ENCODE measurements at regions not wholly inside any gene's neighbourhood (a gene's known extent, or its start where the extent isn't known, plus 50 kb on each side); places are given as distances from the start of the nearest gene placed in this dataset.

- no peak for TF ChIP-seq POLR2AphosphoS5 (IDR thresholded peaks at IDR 0.05)
- Histone ChIP-seq H3K36me3 (no peaks in the 10 kb centered on the region), H3K4me3 (no peak overlapping the region), H3K4me1 (no peaks in the 10 kb centered on the region), H3K9me3 (no peaks in the 10 kb centered on the region), H3K27ac (no peak overlapping the region), H3K27me3 (no peaks in the 10 kb centered on the region)
- WGBS = 51% methylated on average over 3 of the region's 3 CpGs
- DNase-seq (ENCODE audit: low spot score in 2 of 2) = no peak
These were observed 589.9 kb upstream of the LRRTM1 start for GRCh38 chr2:80894486-80894885.

GRCh38 chr2:80893711-80894110 is 589.2 kb upstream of the LRRTM1 start:
- H3K27me3 ChIP-seq = no peaks in the 10 kb centered on the region
- H3K36me3 ChIP-seq = no peaks in the 10 kb centered on the region
- no peak for DNase-seq (ENCODE audit: low spot score in 2 of 2)
- no peak overlapping the region for H3K27ac ChIP-seq
- no peaks in the 10 kb centered on the region for H3K9me3 ChIP-seq
- H3K4me3 ChIP-seq = no peak overlapping the region
- WGBS = 57% methylated on average over 2 of the region's 2 CpGs
- H3K4me1 ChIP-seq = no peaks in the 10 kb centered on the region
- TF ChIP-seq POLR2A (IDR thresholded peaks at IDR 0.05) (no peak), POLR2AphosphoS5 (IDR thresholded peaks at IDR 0.05) (no peak), CTCF (IDR thresholded peaks at IDR 0.05) (no peak), EP300 (IDR thresholded peaks at IDR 0.05) (no peak)

GRCh38 chr2:80889009-80889408 is 584.5 kb upstream of the LRRTM1 start:
- Histone ChIP-seq H3K4me3 (no peak overlapping the region), H3K27me3 (no peaks in the 10 kb centered on the region), H3K4me1 (no peaks in the 10 kb centered on the region), H3K27ac (no peak overlapping the region), H3K9me3 (peaks cover 3% of the 10 kb centered on the region), H3K36me3 (no peaks in the 10 kb centered on the region)
- 18% methylated on average over 2 of the region's 2 CpGs for WGBS
- DNase-seq (ENCODE audit: low spot score in 2 of 2) = no peak
- no peak for TF ChIP-seq EP300 (IDR thresholded peaks at IDR 0.05)
- no peak for TF ChIP-seq POLR2A (IDR thresholded peaks at IDR 0.05)
- TF ChIP-seq CTCF (IDR thresholded peaks at IDR 0.05) = no peak
- no peak for TF ChIP-seq POLR2AphosphoS5 (IDR thresholded peaks at IDR 0.05)

GRCh38 chr2:80887841-80888378 is 583.4 kb upstream of the LRRTM1 start:
- Histone ChIP-seq H3K4me1 (no peaks in the 10 kb centered on the region), H3K27ac (no peak overlapping the region), H3K36me3 (no peaks in the 10 kb centered on the region), H3K27me3 (no peaks in the 10 kb centered on the region), H3K4me3 (no peak overlapping the region), H3K9me3 (peaks cover 3% of the 10 kb centered on the region)
- no peak for TF ChIP-seq POLR2AphosphoS5 (IDR thresholded peaks at IDR 0.05)
- no peak for TF ChIP-seq CTCF (IDR thresholded peaks at IDR 0.05)
- no peak for TF ChIP-seq EP300 (IDR thresholded peaks at IDR 0.05)
- TF ChIP-seq POLR2A (IDR thresholded peaks at IDR 0.05) = no peak
- 50% methylated on average over 2 of the region's 2 CpGs for WGBS
- DNase-seq (ENCODE audit: low spot score in 2 of 2) = no peak

- Histone ChIP-seq H3K9me3 (peaks cover 3% of the 10 kb centered on the region), H3K27me3 (no peaks in the 10 kb centered on the region), H3K36me3 (no peaks in the 10 kb centered on the region), H3K4me3 (no peak overlapping the region), H3K4me1 (no peaks in the 10 kb centered on the region), H3K27ac (no peak overlapping the region)
- TF ChIP-seq EP300 (IDR thresholded peaks at IDR 0.05) = no peak
- no peak for TF ChIP-seq POLR2A (IDR thresholded peaks at IDR 0.05)
- TF ChIP-seq POLR2AphosphoS5 (IDR thresholded peaks at IDR 0.05) = no peak
- no peak for TF ChIP-seq CTCF (IDR thresholded peaks at IDR 0.05)
- WGBS = 57% methylated on average over 2 of the region's 2 CpGs
- DNase-seq (ENCODE audit: low spot score in 2 of 2) = no peak
These were observed 569.8 kb upstream of the LRRTM1 start for GRCh38 chr2:80874374-80874773.

GRCh38 chr2:80869858-80870438 is 565.4 kb upstream of the LRRTM1 start:
- Histone ChIP-seq H3K36me3 (no peaks in the 10 kb centered on the region), H3K9me3 (peaks cover 3% of the 10 kb centered on the region), H3K4me1 (no peaks in the 10 kb centered on the region), H3K27me3 (no peaks in the 10 kb centered on the region), H3K4me3 (no peak overlapping the region), H3K27ac (no peak overlapping the region)
- no peak for TF ChIP-seq EP300 (IDR thresholded peaks at IDR 0.05)
- no peak for TF ChIP-seq POLR2A (IDR thresholded peaks at IDR 0.05)
- TF ChIP-seq POLR2AphosphoS5 (IDR thresholded peaks at IDR 0.05) = no peak
- TF ChIP-seq CTCF (IDR thresholded peaks at IDR 0.05) = no peak
- no peak for DNase-seq (ENCODE audit: low spot score in 2 of 2)
- 70% methylated on average over 7 of the region's 7 CpGs for WGBS
